Stimulated activated CD8-positive, alpha-beta memory T cell treated with anti-CD3 and anti-CD28 coated beads, Interleukin-4, amount 100 ng/mL, for 24 hours (primary cell): ENCODE measurements at regions not wholly inside any gene's neighbourhood (a gene's known extent, or its start where the extent isn't known, plus 50 kb on each side); places are given as distances from the start of the nearest gene placed in this dataset.
"Not testable (repeated sequence)": the region's sequence is repeated elsewhere in the genome, so short reads cannot be mapped to it uniquely, and the experiment has no call there.

Source experiments
- DNase-seq: peaks from one replicate; pipeline ENCODE4 v3.0.0-alpha.2; 2020; ENCODE audit warnings: low read depth

DNA sequence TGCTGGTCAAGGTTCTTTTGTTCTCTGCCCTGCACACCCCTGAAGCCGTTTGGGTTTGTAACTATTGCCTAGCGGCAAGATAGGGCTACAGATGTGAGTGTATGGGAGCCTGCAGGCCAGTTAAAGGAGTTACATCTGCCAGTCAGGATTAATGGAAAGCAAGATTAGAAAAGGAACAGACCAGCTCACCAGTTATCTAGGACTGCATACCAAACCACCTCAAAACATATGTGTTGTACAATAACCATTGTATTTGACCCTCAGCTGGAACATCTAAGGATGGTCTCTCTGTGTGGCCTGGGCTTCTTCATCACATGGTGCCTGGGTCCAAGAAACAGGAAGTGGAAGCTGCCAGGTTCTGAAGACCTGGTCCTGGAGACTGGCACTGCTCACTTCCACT lies 52.5 kb upstream of the FBXO28 start:
- DNase-seq, result no peak

DNA sequence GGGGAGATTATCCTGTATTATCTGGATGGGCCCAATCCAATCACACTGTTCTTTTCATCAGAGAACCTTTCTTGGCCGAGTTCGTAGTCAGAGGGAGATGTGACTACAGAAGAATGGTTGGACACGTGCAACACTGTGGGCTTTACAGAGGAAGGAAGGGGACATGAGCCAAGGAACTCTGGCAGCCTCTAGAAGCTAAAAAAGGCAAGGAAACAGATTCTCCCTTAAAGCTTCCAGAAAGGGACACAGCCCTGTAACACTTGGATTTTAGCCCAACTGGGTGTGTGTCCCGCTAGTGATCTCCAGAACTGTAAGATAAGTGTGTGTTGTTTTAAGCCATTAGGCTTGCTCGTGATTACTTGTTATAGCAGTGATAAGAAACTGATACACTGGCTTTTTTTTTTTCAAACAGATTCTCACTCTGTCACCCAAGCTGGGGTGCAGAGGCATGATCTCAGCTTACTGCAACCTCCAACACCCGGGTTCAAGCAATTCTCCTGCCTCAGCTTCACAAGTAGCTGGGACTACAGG lies 53.9 kb upstream of the FBXO28 start:
- no peak for DNase-seq

DNA sequence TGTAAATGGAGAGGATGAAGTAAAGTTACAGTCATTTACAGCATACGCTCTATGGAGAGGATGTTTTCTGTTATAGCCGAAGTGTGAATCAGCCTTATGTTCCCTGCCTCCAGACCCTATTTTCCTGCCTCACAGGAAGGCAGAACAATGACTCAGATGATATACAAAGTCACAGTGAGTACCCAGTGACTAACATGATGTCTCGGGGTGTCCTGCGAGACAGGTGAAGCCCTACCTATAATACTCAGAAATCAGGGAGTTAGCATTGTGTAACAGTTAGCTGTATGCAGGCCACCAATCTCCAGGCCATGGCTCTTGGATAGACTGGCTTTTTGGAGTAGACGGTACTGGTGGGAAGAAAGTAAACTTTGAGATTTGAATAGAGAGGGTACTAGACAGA lies 55.6 kb upstream of the FBXO28 start:
- DNase-seq, result no peak

DNA sequence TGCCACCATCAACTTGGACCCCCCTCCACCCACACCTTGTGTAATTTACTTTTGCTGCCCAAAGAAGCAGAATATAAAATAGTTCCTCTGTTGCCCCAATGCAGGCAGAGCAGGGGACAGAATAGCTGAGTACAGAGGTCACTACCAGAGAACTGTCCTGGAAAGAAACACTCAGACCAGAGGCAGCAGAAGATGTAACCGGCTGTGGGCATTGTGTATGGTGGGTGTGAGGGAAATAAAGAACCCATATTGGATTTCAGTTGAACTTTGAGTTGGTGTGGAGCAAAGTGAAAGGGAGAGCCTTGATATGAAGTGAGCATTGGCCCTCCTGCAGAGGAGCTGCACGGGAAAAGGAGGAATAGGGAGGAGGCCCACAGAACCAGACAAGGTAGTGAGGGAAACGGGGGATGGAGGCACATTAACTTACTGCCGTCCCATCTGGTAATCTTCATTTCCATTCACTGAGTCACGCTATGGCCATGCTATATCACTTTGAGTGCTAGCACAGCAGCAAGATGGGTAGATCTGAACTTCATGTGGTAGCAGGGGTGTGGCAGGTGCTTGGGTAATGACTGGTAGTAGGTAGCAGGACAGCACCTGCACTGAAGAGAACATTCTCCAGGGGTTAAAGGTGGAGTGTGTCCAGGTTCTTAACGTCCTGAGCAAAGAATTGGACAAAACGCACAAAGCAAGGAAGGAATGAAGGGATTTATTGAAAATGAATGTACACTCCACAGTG lies 56.3 kb upstream of the FBXO28 start:
- DNase-seq, result no peak

DNA sequence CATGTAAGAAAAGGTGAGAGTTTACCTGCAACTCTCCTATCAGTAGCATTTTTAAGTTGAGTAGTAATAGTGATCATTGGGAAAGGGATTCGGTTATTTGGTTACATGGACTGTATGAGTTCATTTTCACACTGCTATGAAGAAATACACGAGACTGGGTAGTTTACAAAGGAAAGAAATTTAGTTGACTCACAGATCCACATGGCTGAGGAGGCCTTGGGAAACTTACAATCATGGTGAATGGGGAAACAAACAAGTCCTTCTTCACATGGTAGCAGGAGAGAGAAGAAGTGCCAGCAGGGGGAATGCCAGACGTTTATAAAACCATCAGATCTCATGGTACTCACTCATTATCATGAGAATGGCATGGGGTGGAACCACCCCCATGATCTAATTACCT lies 59.3 kb upstream of the FBXO28 start:
- DNase-seq, result no peak

DNA sequence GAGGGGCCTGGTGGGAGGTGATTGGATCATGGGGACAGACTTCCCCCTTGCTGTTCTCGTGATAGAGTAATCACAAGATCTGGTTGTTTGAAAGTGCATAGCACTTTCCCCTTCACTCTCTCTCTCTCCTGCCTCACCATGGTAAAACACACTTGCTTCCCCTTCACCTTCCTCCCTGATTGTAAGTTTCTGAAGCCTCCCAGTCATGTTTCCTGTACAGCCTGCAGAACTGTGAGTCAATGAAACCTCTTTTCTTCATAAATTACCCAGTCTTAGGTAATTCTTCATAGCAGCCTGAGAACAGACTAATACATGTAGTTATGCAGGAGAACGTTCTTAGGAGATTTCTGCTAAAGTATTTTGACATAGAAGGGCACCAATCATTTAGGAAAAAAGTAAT lies 59.9 kb upstream of the FBXO28 start:
- DNase-seq, result no peak

DNA sequence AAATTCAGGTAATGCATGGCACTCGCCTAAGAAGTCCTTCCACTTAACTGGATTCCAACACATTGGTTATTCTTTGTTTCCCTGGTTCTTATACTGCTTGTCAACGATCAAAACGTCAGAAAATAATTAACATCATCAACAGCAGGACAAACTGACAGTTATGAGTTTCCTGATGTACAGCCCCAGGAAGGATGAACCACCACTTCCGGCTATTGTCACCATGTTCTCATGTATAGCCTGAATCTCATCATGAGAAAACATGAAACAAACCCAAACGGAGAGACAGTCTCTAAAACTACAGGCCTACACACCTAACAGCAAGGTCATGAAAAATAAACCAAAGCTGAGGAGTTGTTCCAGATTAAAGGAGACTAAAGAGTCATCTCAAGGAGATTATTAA lies 60.5 kb upstream of the FBXO28 start:
- DNase-seq, result no peak

DNA sequence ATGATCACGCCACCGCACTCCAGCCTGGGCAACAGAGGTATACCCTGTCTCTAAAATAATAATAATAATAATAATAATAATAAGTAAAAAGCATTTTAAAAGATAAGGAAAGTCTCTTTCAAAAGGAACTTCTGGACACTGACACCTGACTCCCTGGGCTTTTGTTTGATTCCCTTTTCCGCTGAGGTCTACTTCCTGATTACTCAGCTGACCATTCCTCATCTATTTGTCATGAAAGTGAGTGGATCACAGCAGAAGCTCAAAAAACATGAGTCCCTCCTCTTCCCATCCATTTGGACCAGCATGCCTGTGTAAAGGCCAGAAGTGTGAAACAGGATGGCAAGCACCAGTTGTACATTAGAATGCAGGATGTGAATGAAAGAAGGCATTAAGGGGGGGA lies 61.1 kb upstream of the FBXO28 start:
- DNase-seq, result no peak

DNA sequence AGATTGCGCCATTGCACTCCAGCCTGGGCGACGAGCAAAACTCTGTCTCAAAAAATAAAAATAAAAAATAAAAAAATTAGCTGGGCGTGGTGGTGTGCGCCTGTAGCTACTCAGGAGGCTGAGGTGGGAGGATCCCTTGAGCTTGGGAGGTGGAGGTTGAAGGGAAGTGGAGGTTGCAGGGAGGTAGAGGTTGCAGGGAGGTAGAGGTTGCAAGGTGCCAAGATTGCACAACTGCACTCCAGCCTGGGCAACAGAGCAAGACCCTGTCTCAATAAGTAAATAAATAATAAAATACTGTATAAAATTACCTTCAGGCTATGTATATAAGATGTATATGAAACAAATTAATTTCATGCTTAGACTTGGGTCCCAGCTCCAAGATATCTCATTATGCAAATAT lies 62.1 kb upstream of the FBXO28 start:
- not testable (repeated sequence) for DNase-seq

DNA sequence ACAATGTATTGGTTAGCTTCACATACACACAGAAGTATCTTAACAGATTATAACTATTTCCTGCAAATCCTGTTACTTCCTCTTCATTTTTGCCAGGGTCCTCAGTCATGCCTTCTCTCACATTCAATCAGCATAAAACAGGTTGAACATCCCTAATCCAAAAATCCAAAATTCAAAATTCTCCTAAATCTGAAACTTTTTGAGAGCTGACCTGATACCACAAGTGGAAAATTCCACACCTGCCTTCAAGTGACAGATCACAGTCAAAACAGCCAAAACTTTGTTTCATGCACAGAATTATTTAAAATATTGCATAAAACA lies 62.9 kb upstream of the FBXO28 start:
- DNase-seq, result no peak

DNA sequence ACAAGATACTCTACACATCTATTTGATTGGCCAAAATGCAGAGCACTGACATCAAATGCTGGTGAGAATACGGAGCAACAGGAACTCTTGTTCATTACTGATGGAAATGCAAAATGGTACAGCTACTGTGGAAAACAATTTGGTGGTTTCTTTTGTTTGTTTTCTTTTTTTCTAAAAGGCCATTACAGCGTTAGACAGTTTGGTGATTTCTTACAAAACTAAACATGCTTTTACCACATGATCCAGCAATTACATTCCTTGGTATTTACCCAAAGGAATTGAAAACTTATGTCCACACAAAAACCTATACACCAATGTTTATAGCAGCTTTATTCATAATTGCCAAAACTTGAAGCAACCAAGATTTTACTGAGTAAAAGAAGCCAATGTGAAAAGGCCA lies 66.4 kb upstream of the FBXO28 start:
- DNase-seq, result no peak

DNA sequence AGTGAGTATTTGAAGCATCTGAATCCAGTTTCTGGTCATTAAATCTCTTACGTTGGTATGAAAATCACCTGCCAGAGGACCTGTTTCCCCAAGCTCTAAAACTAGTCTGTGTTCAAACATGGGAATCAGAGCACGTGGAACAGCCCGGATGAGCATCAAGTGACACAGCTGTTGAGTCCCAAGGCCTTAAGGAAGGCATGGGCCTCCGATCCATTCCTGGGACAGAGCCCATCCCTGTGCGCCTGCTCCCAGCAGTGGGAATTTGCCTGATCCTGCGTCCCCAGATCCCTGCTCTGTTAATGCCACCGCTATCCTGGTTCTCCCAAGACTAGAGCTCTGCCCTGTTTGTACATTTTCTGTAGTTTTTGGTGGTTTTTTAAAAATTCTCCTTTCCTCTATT lies 68.4 kb upstream of the FBXO28 start:
- DNase-seq, result no peak

DNA sequence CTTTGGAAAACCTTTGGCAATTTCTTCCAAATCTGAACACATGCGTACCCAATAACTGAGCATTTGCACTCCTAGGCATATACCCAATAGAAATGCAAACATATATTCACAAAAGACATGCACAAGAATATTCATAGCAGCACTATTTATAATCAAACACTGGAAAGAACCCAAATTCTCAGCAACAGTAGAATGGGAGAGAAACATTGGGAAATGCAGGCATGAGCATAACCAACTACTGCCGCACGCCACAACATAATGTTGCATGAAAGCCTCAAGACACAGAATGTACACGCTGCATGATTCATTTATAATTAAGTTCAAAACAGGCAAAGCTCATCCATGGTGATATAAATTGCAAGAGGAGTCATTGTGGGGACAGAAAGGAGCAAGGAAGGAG lies 69.5 kb upstream of the FBXO28 start:
- DNase-seq, result no peak

DNA sequence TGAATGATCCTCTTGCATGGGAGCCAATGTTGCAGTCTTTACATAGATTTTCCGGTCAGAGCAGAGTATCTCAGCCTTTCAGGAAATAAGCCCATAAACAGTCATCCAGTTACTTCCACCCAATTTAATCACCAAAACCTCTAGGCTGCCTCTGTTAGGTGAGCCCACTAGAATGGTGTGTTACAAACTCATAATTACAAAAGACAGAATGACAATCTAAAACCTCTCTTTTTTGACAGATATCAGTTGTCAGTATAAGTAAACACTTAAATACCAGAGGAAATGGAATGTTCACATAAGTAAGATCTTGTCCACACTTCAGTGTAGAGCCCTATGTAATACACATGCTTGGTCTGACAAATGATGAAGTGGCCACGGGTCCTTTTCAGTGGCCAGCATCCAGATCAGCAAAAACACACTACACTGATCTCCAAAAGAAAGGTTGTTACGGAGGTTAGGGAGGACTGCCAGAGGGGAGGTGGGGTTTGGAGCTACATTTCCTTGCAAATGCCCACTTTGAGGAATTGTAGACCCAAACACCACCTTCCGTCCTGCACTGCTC lies 71.3 kb upstream of the FBXO28 start:
- DNase-seq, result no peak

DNA sequence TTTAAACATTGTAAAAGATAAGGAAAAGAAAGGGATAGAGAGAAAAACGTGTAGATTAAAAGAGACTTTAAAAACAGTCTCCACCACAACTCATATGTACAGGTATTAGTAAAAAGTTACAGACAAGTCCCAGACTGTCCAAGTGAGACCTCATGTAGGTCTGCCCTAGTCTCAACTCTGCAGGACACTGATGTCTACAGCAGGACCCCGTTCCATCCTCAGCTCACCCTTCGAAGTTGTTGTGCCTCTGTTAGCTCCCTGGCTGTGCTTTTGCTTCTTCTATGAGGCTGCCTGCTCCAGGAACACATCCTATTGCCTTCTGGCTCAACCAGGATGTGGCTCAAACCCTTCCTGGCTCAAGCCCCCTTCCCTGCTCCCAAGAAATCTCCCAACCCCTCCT lies 72.9 kb upstream of the FBXO28 start:
- no peak for DNase-seq

DNA sequence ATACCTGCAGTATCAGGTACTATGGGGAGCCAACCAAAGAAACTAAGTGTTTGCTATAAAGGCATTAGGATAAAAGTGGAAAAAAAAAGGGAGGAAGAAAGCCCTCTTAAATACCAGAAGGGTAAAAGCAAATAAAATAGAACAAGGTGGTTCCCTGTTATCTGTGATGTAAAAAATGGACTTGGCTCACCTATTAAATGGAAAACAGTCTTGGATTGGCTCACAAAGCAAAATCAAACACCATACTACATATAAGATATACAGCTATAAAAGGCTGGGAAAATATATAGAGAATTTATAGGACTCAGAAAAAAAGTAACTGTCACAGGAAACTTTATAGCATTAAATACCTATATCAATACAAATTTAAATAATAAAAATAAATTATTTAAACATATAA lies 73.5 kb upstream of the FBXO28 start:
- not testable (repeated sequence) for DNase-seq

DNA sequence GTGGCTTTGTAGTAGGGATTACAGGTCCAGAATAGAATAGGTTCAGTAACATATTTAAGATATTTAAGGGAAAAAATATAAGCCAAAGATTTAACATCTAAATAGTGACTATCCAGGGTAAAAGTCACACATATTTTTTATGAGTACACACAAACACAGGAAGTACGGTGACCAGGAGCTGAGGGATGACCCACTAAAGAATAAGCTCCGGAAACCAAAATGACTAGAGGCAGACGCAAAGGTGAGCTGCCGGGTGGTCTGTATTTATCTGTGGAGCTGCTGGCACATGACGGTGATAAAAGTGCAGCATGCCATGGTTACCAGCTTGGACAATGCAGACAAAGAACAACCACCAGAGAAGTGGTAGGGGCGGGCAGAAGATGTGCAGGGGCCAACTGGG lies 73.9 kb upstream of the FBXO28 start:
- DNase-seq, result not testable (repeated sequence)

DNA sequence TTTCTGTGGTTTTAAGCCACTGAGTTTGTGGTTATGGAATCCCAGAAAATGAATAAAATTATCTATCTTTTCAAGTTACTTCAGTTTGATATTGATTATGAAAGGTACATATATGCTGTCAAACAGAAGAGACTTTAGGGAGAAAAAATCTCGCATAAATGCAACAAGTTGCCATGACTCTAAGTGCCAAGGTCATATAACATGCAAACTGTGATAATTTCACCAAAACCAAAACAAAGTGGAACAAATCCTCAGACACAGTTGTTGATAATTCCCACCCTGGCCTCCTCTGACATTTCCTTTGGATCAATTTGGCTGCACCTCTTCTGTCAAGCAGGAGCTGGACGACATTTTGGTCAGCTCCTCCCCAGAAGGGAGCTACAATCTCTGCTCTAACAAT lies 75.1 kb upstream of the FBXO28 start:
- DNase-seq, result not testable (repeated sequence)

DNA sequence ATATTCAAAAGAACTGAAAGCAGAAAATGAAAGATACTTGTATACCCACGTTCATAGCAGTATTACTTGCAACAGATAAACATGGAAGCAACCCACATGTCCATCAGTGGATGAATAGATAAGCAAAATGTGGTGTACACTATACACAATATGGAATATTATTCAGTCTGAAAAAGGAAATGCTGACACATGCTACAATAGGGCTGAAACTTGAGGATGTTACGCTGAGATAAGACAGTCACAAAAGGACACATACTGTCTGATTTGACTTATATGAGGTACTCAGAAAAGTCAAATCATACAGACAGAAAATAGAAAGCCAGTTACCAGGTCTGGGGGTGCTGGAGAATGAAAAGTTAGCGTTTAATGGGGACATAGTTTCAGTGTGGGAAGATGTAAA lies 76.5 kb upstream of the FBXO28 start:
- not testable (repeated sequence) for DNase-seq

DNA sequence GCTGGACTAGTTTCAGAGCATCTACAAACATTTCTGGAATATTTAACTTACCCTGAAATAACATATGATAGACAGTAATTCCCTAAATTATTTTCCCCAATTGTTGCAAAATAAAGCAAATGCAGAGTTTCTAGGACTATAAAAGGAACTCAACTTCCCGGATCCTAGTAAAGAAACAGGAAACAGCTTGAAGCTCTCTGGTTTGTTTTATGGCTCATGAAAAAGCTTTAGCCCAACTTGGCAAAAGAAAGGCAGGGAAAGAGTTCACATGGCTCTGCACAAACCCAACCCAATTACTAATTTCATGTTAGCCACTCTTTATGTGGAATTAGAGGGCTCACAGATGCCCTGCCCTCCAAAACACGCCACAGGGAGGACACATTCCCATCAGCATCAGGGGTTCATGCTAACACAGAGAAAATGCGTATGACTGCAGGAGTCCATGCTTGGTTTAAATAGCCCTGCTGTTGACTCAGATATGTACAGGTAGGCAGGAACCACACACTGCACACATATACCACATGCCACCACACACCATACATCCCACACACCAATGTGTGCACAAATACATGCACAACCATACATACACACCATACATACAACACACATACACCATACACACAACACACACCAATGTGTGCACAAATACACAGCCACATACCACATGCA lies 81.2 kb upstream of the FBXO28 start:
- not testable (repeated sequence) for DNase-seq

DNA sequence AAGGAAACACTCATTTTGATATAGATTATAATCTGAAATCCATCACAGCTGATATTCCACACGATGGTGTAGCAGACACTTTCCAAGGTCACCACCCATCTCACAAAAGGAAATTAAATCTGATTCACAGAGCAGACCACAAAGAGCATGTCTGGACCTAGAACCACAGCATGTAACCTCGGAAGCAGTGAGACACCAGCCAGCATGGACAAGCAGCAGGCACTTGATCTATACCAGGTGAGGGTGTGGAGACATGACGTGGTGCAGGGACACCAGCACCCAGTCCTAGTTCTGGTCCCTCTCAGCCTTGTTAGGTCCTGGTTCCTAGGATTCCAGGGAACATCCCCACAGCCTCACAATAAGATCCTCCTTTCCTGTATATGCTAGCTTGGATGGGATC lies 81.9 kb upstream of the FBXO28 start:
- DNase-seq, result not testable (repeated sequence)

DNA sequence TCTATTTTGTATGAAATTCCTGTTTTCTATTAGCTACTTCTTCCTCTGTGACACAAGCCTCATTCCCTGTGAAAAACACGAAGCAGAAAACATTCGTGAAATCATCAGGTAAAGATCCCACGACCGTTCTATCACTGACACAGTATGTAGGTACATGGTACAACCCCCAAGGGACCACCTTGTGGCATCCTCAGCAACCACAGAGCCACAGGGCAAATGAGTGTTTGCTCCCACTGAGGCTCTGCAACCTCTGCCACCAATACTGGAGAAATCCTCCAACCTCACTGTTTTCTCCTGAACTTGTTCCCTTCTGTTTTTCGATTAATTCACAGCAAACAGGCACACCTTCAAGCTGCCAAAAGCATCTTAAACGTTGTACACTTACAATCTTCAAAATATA lies 83.7 kb upstream of the FBXO28 start:
- not testable (repeated sequence) for DNase-seq

DNA sequence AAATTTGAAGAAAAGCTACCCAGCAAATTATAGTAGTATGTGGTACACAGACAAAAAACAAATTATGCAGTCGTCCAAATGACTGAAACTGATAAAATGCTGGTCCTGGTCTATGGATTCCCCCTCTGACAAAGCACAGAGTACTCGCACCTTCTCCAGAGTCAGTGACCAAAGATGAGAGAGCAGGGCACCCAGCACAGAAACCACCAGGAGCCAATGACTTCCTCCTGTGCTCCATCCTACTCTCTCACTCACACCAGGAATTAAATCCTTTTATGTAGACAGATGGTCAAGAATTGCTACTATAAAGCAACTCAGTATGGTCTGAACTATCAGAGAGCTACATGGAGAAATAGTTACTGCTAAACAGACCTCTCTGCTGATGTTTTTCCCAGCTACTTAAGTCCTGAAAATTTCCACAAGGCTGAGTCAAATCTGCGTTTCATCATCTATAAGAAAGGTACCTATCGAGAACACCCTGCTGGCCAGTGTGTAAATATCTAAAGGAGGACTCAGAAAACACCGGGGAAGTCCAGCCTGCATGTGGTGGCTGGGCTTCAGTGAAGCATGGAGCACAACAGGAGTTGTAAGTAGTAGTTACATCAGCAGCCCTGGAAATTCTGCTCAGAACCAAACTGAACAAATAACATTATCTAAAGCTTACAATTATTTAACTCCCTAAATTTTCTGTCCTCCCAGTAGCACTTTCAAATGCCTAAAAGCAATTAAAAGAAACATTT lies 84.5 kb upstream of the FBXO28 start:
- not testable (repeated sequence) for DNase-seq
